GM12872 (cell line): ENCODE measurements at regions not wholly inside any gene's neighbourhood (a gene's known extent, or its start where the extent isn't known, plus 50 kb on each side); places are given as distances from the start of the nearest gene placed in this dataset.

Experiments used
- TF ChIP-seq, protein P1 (sequence below): IDR thresholded peaks from 3 replicates; pipeline ENCODE4 v1.5.1; 2011; ENCODE audit warnings: low read depth, mild to moderate bottlenecking, low read length, moderate library complexity; ENCODE audit not compliant: insufficient read depth

DNA sequence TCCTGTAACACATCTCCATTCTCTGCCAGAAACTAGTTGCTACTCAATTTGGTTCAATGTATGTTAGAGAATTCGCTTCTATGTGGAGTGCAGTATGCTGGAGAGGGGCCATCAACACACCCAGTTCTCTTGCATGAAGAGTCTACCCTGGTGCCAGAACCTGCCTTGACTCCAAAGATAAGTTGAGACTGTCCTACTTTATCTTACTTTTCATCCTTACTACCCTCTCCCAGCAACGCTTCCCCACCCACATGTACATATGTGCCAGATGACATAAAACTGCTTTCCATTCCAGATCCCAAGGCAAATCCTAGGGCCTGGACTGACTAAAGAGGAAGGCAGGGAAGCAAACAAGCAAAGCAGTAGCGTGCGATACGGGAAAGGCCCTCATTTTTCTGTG, 442.6 kb upstream of the THRB start:
- TF ChIP-seq, protein P1, sequence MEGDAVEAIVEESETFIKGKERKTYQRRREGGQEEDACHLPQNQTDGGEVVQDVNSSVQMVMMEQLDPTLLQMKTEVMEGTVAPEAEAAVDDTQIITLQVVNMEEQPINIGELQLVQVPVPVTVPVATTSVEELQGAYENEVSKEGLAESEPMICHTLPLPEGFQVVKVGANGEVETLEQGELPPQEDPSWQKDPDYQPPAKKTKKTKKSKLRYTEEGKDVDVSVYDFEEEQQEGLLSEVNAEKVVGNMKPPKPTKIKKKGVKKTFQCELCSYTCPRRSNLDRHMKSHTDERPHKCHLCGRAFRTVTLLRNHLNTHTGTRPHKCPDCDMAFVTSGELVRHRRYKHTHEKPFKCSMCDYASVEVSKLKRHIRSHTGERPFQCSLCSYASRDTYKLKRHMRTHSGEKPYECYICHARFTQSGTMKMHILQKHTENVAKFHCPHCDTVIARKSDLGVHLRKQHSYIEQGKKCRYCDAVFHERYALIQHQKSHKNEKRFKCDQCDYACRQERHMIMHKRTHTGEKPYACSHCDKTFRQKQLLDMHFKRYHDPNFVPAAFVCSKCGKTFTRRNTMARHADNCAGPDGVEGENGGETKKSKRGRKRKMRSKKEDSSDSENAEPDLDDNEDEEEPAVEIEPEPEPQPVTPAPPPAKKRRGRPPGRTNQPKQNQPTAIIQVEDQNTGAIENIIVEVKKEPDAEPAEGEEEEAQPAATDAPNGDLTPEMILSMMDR, result no peak

DNA sequence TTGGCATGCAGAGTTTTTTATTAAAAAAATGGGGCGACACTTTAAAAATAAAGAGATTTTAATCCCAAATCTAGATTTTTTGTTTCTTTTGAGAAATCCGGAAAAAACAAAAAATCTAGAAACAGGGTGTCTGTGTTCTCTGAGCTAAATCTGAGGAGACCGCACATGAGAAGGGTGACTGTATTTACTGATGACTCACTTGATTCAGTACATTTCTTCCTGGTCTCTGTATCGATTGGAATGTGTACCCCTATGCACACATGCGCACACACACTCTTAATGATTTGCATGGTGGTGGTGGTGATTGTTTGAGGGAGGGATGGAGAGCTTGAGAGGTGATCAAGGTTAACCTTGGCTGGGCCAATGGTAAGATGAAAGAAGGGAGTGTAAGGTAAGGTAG, 443.1 kb upstream of the THRB start:
- TF ChIP-seq, protein P1, result no peak

DNA sequence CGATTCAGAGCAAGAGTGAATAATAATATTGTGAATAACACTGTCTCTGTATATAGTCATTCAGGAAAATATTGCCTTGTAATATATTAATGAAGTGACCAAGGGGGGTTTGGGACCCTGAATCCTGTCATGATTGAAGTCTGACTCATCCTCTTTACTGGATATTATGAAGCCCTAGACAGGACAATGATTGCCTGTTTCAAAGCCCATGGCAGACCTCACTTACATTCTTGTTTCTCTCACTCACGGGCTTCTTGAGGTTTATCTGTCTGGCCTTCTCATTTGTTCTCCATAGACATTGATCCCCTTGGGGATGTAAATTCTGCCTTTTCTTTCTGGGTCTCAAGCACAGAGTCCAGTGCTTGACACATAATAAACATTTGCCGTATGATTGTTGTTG, 449.3 kb upstream of the THRB start:
- TF ChIP-seq, protein P1, result no peak

DNA sequence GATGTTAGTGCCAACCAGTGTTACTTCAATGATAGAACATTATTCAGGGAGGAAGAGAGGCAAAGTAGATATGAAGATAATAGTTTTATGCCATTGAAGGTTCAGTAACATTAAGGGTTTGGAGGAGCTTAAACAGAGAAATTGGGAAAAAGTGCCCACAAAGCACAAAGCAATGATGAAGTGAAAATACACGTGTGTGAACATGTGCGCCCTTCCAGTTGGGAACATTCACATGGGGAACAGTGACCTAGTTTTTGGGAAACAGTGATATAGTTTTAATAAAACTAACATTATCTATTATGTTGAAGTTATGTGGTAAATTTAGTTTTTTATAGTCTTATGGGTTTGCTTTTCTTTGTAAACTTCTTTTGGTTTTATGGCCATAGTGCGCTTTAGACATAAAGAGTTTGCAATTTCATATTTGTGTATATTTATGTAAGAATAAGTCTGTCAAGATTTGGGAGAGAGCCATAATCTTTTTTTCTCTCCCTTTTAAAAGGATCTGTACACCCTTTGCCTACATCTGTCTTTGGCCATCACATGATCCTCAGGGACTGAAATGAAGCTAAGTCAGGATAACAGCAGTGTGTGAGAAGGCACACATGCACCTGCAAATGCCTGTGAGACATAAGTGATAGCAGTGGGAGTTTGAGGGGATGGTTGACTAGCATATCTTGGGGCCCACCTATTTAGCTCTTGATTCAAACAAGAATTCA, 450.3 kb upstream of the THRB start:
- TF ChIP-seq, protein P1, result no peak

DNA sequence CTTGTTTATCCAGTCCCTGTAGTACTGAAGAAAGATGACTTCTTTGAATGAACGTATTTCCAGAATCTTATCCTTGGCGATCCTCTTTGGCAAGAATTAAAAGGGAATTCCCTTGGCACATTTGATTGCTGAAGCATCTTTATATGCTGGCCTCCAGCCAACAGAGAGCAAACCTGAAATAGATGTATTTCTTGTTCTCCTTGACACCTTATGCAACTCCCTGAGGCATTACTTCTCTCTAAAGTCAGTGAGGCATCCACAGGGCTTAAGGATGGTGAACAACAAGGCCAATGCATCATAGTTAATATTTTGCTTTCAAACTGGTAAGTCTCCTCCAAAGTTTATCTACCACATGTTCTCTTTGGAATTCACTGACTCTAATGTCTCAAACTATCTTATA, 450.9 kb upstream of the THRB start:
- TF ChIP-seq, protein P1, result no peak

DNA sequence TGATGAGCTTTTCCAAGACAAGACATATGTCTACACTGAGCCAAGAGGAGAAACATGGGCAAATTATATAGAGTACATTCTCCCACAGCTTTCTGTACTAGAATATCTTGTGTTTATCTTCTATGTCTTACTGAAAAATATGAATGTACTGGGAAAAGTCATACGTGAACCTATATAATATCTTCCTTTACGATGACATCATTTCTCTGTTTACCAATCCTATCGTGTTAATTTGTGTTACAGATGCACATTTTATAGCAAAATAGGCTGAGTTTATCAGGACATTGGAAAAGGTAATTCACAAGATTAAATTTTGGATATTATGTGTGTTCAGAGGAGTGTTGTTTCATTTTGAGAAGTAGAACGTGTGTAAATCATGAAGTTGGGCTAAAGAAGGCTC, 452.5 kb upstream of the THRB start:
- TF ChIP-seq, protein P1, result no peak

DNA sequence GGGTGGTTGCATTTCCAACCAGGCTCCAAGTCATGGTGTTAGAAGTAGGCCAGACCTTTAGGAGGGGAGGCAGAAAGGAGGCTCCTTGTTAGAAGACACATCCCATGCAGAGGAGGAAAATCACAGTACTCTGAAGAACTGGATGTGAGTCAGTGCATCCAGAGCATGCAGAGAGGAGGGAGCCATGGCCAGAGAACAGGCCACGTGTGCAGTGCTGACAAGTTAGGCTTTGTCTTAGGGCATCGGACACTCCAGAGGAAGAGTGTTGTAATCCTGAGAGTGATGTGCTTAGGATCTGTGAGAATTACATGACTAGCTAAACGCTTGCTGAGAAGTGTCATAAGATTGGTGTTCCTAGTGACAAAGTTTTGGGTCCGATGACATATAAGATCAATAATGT, 456.5 kb upstream of the THRB start:
- TF ChIP-seq, protein P1, result no peak
